Neural progenitor cell (in vitro differentiated cells): ENCODE measurements at regions not wholly inside any gene's neighbourhood (a gene's known extent, or its start where the extent isn't known, plus 50 kb on each side); places are given as distances from the start of the nearest gene placed in this dataset.

Experiments
- CTCF ChIP-seq: fragments of 200-600 bp; sonication (generic); IDR thresholded peaks from 2 replicates; pipeline ENCODE4 v1.5.1; 2017; ENCODE audit warnings: antibody characterized with exemption, mild to moderate bottlenecking
- EZH2 ChIP-seq: fragments of 200-600 bp; sonication (generic); IDR thresholded peaks from 2 replicates; pipeline ENCODE4 v1.6.1; 2017; ENCODE audit warnings: antibody characterized with exemption, mild to moderate bottlenecking, moderate library complexity

- no peak for TF ChIP-seq CTCF
- TF ChIP-seq EZH2: no peak
These were observed 300.7 kb upstream of the ROBO1 start for GRCh38 chr3:80068459-80068858.
